ENCODE measurements at regions not wholly inside any gene's neighbourhood (a gene's known extent, or its start where the extent isn't known, plus 50 kb on each side); places are given as distances from the start of the nearest gene placed in this dataset.

- peak; percentile 59 for DNase-seq (ENCODE audit: low read depth)
- TF ChIP-seq, protein P1, sequence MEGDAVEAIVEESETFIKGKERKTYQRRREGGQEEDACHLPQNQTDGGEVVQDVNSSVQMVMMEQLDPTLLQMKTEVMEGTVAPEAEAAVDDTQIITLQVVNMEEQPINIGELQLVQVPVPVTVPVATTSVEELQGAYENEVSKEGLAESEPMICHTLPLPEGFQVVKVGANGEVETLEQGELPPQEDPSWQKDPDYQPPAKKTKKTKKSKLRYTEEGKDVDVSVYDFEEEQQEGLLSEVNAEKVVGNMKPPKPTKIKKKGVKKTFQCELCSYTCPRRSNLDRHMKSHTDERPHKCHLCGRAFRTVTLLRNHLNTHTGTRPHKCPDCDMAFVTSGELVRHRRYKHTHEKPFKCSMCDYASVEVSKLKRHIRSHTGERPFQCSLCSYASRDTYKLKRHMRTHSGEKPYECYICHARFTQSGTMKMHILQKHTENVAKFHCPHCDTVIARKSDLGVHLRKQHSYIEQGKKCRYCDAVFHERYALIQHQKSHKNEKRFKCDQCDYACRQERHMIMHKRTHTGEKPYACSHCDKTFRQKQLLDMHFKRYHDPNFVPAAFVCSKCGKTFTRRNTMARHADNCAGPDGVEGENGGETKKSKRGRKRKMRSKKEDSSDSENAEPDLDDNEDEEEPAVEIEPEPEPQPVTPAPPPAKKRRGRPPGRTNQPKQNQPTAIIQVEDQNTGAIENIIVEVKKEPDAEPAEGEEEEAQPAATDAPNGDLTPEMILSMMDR (IDR thresholded peaks at IDR 0.05; ENCODE audit: low read depth, low read length, missing control alignments): no peak
Observed at GRCh38 chr12:103181366-103182152, 224.1 kb downstream of the ASCL1 start.

DNA sequence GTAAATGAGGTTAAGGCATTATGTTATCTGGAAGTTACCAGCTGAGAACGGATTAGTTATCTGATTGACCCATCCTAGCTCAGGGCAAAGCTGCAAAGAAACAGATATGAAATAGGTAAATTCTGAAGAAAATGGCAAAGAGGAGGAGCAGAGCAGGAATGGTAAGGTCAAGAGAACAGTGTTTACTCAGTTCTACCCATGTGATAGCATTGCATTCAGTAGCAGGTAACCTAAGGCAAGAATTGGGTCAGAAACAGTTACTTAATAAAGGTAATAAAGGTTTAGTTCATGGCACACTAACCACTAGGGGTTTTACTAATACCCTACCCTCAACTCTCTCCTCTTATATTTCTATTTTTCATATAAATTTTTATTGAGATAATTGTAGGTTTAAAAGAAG lies 224.8 kb downstream of the ASCL1 start:
- TF ChIP-seq, protein P1 (IDR thresholded peaks at IDR 0.05; ENCODE audit: low read depth, low read length, missing control alignments): no peak
- no peak overlapping the region for H3K4me3 ChIP-seq (ENCODE audit: low read depth, low read length)
- no peak for DNase-seq (ENCODE audit: low read depth)

More at GRCh38 chr12:103181366-103182152, 224.1 kb downstream of the ASCL1 start:
- H3K4me3 ChIP-seq (ENCODE audit: low read depth, low read length): no peak overlapping the region

DNA sequence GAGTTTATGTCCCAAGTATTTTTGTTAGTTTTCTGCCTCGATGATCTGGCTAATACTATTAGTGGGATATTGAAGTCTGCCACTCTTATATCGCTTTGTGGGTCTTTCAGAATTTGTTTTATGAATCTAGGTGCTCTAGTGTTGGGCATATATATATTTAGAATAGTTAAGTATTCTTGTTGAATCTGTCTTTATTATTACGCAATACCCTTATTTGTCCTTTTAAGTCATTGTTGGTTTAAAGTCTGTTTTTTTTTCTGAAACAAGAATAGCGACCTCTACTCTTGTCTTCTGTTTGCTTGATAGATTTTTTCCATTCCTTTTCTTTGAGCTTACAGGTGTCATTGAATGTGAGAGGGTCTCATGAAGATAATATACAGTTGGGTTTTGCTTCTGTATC lies 239.0 kb downstream of the ASCL1 start:
- TF ChIP-seq, protein P1 (IDR thresholded peaks at IDR 0.05; ENCODE audit: low read depth, low read length, missing control alignments): no peak
- DNase-seq (ENCODE audit: low read depth): no peak

GRCh38 chr12:103197725-103198388 lies 240.4 kb downstream of the ASCL1 start:
- no peak for DNase-seq (ENCODE audit: low read depth)
- H3K4me3 ChIP-seq (ENCODE audit: low read depth, low read length): no peak overlapping the region
- TF ChIP-seq, protein P1 (IDR thresholded peaks at IDR 0.05; ENCODE audit: low read depth, low read length, missing control alignments): no peak

More for the DNA sequence above, 239.0 kb downstream of the ASCL1 start:
- H3K4me3 ChIP-seq (ENCODE audit: low read depth, low read length): no peak overlapping the region

- no peak for DNase-seq (ENCODE audit: low read depth)
- TF ChIP-seq, protein P1 (IDR thresholded peaks at IDR 0.05; ENCODE audit: low read depth, low read length, missing control alignments): no peak
Observed at GRCh38 chr12:103198499-103198898, 241.0 kb downstream of the ASCL1 start.

GRCh38 chr12:103205906-103206305 lies 248.4 kb downstream of the ASCL1 start:
- H3K4me3 ChIP-seq (ENCODE audit: low read depth, low read length): no peak overlapping the region
- DNase-seq (ENCODE audit: low read depth): no peak
- TF ChIP-seq, protein P1 (IDR thresholded peaks at IDR 0.05; ENCODE audit: low read depth, low read length, missing control alignments): no peak

More at GRCh38 chr12:103198499-103198898, 241.0 kb downstream of the ASCL1 start:
- H3K4me3 ChIP-seq (ENCODE audit: low read depth, low read length): no peak overlapping the region

Measured in GM12864 (cell line).